Right atrium auricular region (tissue), 2 donors: ENCODE measurements at regions not wholly inside any gene's neighbourhood (a gene's known extent, or its start where the extent isn't known, plus 50 kb on each side); places are given as distances from the start of the nearest gene placed in this dataset.

ENCODE experiments used
- DNase-seq: peaks from one replicate; pipeline ENCODE4 v3.0.0-alpha.2; 2019; ENCODE audit warnings: low spot score
- H3K27ac ChIP-seq, 2 donors: fragments of 200-600 bp; sonication (generic); 1 replicate in 1 of 2; 2 replicates in 1 of 2; pipeline ENCODE4 v1.5.1; 2016 to 2019
- H3K27me3 ChIP-seq, 2 donors: fragments of 200-600 bp; sonication (generic); one replicate each; pipeline versions ENCODE4 v1.5.1 to v1.6.0; 2017 to 2019
- H3K36me3 ChIP-seq: fragments of 200-600 bp; sonication (generic); one replicate; pipeline ENCODE4 v1.5.1; 2016
- H3K4me1 ChIP-seq, 2 donors: fragments of 200-600 bp; sonication (generic); one replicate each; pipeline versions ENCODE4 v1.5.1 to v1.6.0; 2017 to 2019
- H3K4me3 ChIP-seq, 2 donors: fragments of 200-600 bp; sonication (generic); 1 replicate in 1 of 2; 2 replicates in 1 of 2; pipeline ENCODE4 v1.5.1; 2017 to 2019; ENCODE audit warnings: mild to moderate bottlenecking in 1 of 2, moderate library complexity in 1 of 2
- H3K9me3 ChIP-seq, 2 donors: fragments of 200-600 bp; sonication (generic); one replicate each; pipeline ENCODE4 v1.5.1; 2019
- CTCF ChIP-seq, 2 donors: fragments of 200-600 bp; sonication (generic); IDR thresholded peaks; one replicate each; pipeline ENCODE4 v1.5.1; 2019; ENCODE audit warnings: antibody characterized with exemption in 2 of 2

GRCh38 chr6:7479801-7480266 lies 61.6 kb upstream of the DSP start:
- H3K4me1 ChIP-seq = no peaks in the 10 kb centered on the region

GRCh38 chr6:7484666-7485065 lies 56.8 kb upstream of the DSP start:
- no peak for TF ChIP-seq CTCF (IDR thresholded peaks at IDR 0.05)
- DNase-seq = no peak

More at GRCh38 chr6:7479801-7480266, 61.6 kb upstream of the DSP start:
- Histone ChIP-seq H3K4me3 (no peak overlapping the region), H3K9me3 (no peaks in the 10 kb centered on the region), H3K27me3 (no peaks in the 10 kb centered on the region), H3K27ac (no peak overlapping the region), H3K36me3 (no peaks in the 10 kb centered on the region)
- no peak for TF ChIP-seq CTCF (IDR thresholded peaks at IDR 0.05)
- no peak for DNase-seq

GRCh38 chr6:7486951-7487350 lies 54.5 kb upstream of the DSP start:
- TF ChIP-seq CTCF (IDR thresholded peaks at IDR 0.05) = no peak
- Histone ChIP-seq H3K27ac (no peak overlapping the region), H3K27me3 (no peaks in the 10 kb centered on the region), H3K4me3 (no peak overlapping the region), H3K36me3 (no peaks in the 10 kb centered on the region), H3K4me1 (no peaks in the 10 kb centered on the region), H3K9me3 (no peaks in the 10 kb centered on the region)
- no peak for DNase-seq

More at GRCh38 chr6:7484666-7485065, 56.8 kb upstream of the DSP start:
- no peaks in the 10 kb centered on the region for H3K36me3 ChIP-seq
- H3K4me1 ChIP-seq = no peaks in the 10 kb centered on the region
- H3K27ac ChIP-seq = no peak overlapping the region
- H3K27me3 ChIP-seq = no peaks in the 10 kb centered on the region
- H3K4me3 ChIP-seq = no peak overlapping the region
- H3K9me3 ChIP-seq = no peaks in the 10 kb centered on the region

GRCh38 chr6:7488494-7488893 lies 53.0 kb upstream of the DSP start:
- no peak for TF ChIP-seq CTCF (IDR thresholded peaks at IDR 0.05)
- no peak overlapping the region for H3K27ac ChIP-seq
- no peaks in the 10 kb centered on the region for H3K27me3 ChIP-seq
- DNase-seq = no peak
- H3K4me3 ChIP-seq = no peak overlapping the region
- no peaks in the 10 kb centered on the region for H3K4me1 ChIP-seq
- no peaks in the 10 kb centered on the region for H3K9me3 ChIP-seq
- H3K36me3 ChIP-seq = no peaks in the 10 kb centered on the region

GRCh38 chr6:7489376-7489775 lies 52.1 kb upstream of the DSP start:
- Histone ChIP-seq H3K36me3 (no peaks in the 10 kb centered on the region), H3K27ac (no peak overlapping the region), H3K4me1 (no peaks in the 10 kb centered on the region), H3K9me3 (no peaks in the 10 kb centered on the region), H3K4me3 (no peak overlapping the region), H3K27me3 (no peaks in the 10 kb centered on the region)
- no peak for DNase-seq
- TF ChIP-seq CTCF (IDR thresholded peaks at IDR 0.05) = no peak
